IMR-90 (cell line): ENCODE measurements at regions not wholly inside any gene's neighbourhood (a gene's known extent, or its start where the extent isn't known, plus 50 kb on each side); places are given as distances from the start of the nearest gene placed in this dataset.

Experiments used
- CEBPB ChIP-seq: IDR thresholded peaks from 2 replicates; pipeline ENCODE4 v1.6.1; 2012; ENCODE audit warnings: low read depth, low read length, improper control_type of control experiment
- TF ChIP-seq, protein P1 (sequence below): conservative IDR thresholded peaks from 2 replicates; pipeline ENCODE4 v1.5.1; 2012; ENCODE audit warnings: mild to moderate bottlenecking, low read depth, low read length, improper control_type of control experiment

DNA sequence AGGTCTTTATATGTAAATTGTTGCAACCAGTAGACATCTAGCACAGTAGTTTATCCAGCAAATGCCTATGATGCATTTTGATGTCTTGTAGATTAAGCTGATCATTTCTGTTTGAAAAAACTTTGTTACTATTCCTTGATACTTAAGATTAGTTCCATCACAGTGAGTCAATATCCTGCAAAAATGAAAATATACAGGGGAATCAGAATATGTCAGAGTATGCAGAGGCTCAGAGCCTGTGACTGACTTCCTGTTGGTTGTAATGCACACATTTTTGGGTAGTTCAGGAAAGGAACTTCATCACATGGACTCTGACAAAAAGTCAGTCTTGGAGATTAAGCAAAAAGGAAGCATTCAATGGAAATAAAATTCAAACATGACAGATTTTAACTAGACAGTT, 815.5 kb downstream of the FAT4 start:
- TF ChIP-seq, protein P1, sequence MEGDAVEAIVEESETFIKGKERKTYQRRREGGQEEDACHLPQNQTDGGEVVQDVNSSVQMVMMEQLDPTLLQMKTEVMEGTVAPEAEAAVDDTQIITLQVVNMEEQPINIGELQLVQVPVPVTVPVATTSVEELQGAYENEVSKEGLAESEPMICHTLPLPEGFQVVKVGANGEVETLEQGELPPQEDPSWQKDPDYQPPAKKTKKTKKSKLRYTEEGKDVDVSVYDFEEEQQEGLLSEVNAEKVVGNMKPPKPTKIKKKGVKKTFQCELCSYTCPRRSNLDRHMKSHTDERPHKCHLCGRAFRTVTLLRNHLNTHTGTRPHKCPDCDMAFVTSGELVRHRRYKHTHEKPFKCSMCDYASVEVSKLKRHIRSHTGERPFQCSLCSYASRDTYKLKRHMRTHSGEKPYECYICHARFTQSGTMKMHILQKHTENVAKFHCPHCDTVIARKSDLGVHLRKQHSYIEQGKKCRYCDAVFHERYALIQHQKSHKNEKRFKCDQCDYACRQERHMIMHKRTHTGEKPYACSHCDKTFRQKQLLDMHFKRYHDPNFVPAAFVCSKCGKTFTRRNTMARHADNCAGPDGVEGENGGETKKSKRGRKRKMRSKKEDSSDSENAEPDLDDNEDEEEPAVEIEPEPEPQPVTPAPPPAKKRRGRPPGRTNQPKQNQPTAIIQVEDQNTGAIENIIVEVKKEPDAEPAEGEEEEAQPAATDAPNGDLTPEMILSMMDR, result no peak
- TF ChIP-seq CEBPB, result no peak
